NCI-H1105 (cell line): ENCODE measurements at regions not wholly inside any gene's neighbourhood (a gene's known extent, or its start where the extent isn't known, plus 50 kb on each side); places are given as distances from the start of the nearest gene placed in this dataset.

ENCODE experiments used
- DNase-seq: peaks from one replicate; lab custom pipeline; 2025; lab: John Stamatoyannopoulos, UW

DNA sequence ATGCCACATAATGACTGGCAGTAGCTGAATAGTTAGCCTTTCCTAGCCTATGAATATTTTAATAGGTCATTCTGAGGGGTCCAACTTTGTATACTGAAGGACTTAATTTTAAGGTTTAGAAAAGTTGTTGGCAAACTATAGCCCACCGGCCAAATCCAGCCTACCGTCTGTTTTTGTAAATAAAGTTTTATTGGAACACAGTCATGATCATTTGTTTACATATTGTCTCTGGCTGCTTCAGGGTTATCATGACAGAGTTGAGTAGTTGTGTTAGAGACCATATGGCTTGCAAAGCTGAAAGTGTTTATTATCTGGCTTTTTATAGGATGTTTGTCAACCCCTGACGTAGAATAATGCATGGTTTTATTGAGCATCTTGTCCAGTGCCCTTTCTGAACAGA, 73.4 kb downstream of the NTMT2 start:
- no peak for DNase-seq

DNA sequence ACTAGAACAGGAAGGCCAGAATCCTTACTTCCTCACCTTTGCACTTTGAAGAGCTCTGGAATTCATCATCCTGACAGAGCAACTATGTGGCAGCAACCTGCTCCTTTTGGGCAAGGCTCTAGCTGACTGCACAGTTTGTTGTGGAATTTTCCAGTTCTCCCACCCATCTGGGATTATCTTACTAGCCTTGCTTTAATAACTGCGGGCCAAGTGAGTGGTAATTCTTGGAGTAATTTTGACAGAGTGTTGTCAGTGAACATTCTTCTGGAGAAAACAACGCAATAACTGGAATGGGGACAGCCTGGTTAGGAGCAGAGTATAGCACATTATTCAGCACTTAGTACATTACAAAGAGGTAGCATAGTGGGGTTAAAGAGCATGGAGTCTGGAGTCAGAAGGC, 75.3 kb downstream of the NTMT2 start:
- DNase-seq, result no peak

DNA sequence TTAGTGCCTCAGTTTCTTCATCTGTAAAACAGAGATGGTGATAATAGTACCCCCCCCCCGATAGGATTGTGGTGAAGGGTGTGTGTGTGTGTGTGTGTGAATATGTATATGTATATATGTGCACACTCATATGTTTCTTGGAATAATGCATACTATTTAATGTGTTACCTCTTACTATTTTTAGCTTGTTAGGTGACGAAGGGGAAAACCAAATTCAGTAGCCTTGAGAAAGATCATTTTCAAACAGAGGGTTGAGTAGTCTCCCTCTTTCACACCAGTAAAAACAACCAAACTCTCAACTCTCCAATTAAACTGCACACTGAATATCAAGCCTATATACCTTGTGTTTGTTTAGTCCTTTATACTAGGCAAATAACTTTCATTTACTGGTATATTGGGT, 75.7 kb downstream of the NTMT2 start:
- DNase-seq, result no peak

DNA sequence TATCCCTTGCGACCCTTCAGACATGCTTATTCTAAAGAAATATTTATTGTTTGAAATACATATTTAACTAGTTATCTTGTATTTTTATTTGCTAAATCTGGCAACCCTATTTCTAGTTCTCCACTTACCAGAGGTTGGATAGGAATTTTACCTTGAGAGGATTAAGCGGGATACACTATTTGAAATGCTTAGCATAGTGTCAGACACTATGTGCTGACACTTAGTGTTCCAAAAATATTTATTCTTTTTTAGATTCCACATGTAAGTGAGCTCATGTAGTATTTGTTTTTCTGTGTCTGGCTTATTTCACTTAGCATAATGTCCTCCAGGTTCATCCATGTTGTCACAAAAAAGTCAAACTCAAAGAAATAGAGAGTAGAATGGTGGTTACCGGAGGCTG, 78.7 kb downstream of the NTMT2 start:
- no peak for DNase-seq

DNA sequence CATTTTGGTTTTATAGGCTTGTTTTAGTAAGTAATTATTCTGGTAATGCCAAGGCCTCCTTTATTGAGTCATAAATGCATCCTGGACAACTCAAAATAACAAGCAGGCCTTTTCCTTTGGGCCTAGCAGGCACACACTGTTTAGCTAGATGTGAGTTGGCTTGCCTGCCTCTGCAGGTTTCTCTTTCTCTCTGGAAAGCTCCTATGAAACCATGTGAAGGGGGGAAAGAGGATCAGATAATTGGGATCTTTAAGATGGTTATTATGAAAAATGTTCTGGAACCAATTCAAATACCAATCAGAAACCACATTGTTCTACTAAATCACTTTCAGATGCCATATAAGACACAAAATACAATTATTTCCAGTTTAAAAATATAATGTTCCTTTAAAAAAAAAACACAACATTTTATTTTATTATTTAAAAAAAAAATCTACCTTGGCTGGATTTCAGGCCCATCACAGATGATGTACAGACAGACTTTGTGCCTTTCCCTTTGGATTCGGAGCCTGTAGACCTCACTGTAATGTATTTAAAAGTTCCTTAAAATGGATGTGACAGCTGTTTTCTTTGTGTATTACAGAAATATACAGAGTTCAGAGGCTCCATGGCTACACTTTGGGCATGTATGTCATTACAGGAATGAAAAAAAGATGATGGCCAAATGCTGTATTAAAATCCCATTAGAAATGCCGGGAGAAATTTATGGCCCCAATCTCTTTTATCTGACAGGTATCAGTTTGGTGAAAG, 80.2 kb downstream of the NTMT2 start:
- DNase-seq, result no peak

DNA sequence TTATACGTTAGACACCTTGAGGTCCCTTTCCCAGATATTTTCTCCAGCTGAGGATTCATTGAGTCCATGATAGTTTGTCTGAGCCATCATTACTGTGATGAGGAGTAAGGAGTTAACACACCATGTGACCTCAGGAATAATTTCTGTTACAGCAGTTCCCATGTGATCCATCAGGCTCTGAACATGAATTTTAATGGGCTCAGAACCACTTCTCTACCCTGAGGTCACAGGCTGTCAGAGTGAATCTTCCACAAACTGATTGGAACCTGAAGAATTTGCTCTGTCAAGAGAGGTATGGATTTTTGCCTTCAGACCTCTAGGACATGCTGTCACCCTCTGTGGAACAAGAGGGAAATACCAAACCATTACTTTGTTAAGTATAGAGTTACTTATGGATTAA, 81.0 kb downstream of the NTMT2 start:
- DNase-seq, result no peak

DNA sequence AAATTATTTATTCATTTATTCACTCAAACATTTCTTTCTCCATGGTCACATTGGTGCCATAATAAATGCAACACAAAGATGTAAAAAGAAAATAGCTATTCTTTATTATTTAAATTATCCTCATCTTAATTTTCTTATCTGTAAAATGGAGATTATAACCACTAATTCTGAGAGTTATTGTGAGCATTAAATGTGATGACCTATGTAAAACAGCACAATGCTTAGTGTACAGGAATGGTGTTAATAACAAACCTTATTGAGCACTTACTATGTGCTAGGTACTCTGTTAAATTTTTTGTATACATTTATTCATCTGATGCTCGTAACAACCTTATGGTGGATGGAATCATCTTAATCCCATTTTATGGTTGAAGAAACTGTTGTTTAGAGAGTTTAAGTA, 84.6 kb downstream of the NTMT2 start:
- no peak for DNase-seq

DNA sequence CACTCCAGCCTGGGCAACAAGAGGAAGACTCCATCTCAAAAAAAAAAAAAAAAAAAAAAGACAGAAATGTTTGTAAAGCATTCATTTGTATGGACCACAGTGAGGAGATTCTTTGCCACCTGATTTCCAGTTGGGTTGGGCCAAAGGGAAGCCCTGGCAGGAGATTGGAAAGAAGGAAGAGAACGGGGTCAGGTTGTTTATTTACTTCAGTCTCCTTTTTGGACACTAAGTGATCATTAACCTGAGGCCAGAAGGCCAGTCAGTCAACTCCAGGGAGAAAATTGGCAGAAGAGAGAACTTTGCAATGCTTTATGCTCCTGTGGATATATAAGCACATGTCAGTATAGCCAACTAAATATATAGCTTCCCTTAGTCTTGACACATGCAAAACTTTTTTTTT, 85.9 kb downstream of the NTMT2 start:
- DNase-seq, result no peak

DNA sequence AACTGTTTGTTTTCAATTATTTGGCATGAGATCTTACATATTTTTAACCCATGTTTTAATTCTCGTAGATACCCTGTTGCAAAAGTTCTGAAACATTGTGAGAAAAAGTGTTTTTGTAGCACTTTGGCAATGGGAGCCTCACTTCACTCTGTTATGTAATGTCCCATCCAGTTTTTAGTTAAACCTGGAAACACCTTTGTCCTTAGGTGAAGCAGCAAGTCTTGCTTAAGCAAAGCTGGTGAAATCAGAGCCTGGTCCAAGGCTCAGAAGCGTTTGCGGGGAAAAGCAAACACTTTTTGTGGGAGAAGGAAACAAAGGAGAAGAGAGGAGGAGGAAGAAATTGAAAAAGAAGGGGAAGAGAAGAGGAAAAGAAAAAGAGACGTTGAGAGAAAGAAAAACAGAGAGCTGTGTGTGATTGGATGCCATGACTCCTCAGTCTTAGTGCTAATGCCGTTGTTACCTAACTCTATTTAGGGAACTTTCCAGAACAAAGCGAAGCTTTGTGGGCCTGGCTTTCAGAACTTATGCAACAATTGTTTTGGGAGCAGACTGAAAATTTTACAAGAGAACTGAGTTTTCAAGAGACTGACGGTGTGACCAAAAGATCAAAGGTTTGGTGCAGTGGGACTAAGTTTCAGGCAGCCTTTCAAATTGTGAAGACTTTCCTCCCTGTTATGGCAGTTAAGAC, 93.1 kb downstream of the NTMT2 start:
- no peak for DNase-seq

DNA sequence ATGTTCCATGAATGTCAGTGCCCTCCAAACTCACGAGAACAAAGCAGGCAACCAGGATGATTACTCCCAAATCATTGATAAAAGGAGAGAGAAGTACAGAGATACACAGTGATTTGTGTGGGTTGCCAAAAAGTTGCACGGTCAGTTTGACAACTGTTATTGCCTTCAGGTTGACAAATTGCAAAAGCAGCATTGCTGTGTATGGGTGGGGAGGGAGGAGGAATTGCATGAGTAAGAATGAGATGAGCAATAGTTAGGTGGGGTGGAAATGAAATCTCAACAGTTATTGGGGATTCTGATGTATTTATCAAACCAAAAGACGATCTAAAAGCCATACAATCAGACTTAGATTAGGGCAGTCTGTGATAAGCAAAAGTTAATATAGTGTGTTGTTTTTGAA, 93.7 kb downstream of the NTMT2 start:
- no peak for DNase-seq

DNA sequence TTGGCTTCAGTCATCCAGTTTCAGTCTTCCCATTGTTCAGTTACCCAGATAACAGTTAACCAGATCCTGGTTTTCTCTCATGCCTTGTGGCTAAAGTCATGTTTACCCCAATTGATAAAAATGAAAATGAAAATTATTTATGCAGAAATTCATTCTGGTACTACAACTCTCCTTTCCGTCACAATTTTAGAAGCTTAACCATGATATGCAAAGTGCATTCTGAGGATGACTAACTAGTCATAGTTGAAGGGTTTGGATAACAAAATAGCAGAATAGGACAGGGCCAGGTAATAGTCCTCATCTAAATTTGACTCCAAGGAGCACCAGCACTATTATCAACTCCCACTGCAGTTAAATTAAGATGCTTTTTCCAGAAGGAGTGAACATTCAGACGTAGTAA, 94.7 kb downstream of the NTMT2 start:
- DNase-seq, result no peak

DNA sequence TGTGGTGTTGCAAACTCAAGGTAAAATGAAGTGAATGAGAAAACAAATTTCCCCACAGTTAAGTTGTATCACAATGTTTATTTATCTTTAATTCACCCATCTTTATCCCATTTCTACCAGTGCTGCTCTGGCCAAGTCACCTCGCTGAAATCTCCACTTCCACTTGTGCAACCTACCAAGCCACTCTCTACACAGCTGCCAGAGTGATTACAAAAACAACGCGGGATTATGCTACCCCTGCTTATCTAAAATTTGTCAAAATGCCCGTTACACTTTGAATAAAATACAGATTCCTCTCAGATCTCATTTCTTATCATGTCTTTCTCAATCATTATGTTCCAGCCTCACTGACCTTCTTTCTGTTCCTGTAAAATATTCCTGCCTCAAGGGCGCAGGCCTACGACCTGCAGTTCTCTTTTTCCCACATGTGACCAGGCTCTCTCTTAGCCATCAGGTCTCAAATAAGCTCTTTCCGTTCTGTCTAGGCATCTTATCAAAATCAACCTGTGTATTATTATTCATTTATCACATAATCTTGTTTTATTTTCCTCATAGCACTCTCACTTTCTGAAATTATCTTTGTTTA, 95.6 kb downstream of the NTMT2 start:
- no peak for DNase-seq

DNA sequence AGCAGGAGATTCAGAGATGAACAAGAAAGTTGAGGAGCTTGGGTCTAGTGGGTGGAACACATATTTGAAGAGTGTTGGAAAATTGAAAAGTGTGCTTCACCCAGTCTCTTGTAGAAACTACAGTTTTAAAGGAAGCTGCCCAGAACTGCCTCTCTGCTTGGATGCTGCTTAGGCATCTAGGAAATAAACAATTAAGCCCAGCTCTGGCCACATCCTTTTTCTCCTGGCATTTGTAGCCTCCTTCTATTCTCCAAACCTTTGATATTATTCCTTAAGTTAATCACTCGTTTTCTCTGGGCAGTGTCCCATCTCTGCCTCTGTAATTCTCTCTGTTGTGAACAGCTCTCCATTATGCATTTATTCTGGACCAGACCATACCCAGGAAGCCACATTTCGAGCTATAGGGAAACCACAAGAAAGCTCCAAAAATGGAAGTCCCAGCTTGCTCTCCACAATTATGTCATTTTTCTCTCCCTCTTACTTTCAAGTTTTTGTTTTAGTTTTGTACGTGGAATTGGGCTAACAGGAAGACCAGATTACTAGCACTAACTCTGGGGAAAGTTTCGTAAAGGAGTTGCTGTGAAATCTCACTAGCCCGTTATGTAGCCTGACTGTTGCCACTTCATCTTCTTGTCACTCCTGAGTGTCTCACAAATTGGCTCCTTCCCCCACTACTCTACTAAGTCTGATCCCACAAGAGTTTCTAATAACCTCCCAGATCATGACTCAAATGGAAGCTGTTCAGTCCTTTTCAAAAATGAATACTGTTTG, 102.2 kb downstream of the NTMT2 start:
- no peak for DNase-seq

DNA sequence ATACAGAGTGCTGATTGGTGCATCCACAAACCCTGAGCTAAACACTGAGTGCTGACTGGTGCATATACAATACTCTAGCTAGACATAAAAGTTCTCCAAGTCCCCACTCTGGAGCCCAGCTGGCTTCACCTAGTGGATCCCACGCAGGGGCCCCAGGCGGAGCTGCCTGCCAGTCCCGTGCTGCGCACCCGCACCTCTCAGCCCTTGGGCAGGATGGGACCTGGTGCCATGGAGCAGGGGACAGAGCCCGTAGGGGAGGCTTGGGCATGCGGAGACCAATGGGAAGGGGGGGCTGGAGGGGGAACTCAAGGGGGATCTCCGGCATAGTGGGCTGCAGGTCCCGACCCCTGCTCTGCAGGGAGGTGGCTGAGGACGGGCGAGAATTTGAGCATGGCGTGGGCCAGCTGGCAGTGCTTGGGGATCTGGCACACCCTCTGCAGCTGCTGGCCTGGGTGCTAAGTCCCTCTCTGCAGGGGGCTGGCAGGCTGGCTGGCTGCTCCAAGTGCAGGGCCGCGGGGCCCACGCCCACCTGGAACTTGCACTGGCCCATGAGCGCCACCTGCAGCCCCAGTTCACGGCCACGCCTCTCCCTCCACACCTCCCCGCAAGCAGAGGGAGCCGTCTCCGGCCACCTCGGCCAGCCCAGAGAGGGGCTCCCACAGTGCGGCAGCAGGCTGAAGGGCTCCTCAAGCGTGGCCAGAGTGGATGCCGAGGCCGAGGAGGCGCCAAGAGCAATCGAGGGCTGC, 104.9 kb downstream of the NTMT2 start:
- DNase-seq, result no peak

DNA sequence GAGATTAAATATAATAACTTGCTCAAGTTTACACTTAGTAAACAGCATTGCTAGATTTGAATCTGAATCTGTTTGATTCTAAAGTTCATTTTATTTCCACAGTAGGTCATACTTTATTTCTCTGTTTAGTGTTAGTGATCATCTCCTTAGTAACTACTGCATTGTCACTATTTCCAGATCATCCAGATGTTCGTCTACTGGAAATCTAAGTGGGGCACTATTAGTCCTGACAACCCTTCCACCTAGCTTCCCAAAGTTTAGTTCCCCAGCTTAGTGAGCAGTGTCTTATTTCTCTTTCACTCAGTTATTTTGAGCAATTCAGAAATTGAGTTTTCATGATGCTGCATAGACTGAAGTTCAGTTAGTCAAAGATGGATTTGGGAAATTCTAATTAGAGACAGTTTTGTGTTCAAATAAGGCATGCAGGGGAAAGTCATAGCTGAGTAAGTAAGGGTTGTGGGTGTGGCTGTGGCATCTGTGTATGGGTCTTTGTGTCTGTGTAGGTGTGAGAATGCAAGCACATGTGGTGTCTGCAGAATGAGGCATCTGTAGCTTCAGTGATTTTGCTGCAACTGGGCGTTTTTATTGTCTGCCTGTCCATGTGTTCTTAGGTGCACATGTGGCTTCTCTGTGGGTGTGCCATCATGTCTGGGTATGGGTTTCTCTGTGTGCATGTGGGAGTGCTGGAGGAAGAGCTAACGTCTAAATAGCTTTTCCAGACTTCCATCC, 107.3 kb downstream of the NTMT2 start:
- no peak for DNase-seq

DNA sequence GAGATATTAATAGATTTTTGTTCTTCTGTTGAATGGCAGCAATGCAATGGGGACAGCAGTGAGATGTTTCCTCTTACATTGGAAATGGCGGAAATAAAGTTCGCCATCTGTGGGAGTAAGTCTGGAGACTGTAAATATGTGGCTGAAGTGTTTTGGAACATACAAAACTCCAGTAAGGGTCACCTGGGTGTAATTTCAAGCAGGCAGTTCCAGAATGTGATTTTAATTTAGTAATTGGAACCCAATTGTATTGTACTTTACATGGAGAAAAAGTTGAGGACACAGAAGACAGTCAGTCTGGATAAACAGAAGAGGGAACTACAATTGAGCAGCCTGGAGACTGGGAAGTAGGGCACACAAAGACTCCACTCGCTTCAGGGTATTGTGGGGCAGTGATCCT, 108.6 kb downstream of the NTMT2 start:
- DNase-seq, result no peak

DNA sequence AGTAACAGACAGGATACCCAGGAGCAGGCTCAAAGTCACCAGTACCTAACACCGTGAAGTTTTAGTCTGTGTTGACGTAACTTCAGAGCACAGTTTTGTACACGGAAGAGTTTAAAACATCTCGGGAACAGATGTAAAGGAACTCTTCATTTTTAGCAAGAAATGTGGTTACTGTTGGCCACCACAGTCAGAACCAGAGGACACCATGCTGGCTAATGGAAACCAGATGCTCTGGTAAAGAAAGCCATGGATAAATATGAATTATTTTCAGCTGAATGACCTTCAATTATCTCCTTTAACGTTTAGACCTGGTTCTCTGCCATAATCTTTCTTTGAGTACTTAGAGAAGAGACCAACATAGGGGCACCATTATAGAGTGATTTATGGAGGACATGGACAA, 115.9 kb downstream of the NTMT2 start:
- no peak for DNase-seq

DNA sequence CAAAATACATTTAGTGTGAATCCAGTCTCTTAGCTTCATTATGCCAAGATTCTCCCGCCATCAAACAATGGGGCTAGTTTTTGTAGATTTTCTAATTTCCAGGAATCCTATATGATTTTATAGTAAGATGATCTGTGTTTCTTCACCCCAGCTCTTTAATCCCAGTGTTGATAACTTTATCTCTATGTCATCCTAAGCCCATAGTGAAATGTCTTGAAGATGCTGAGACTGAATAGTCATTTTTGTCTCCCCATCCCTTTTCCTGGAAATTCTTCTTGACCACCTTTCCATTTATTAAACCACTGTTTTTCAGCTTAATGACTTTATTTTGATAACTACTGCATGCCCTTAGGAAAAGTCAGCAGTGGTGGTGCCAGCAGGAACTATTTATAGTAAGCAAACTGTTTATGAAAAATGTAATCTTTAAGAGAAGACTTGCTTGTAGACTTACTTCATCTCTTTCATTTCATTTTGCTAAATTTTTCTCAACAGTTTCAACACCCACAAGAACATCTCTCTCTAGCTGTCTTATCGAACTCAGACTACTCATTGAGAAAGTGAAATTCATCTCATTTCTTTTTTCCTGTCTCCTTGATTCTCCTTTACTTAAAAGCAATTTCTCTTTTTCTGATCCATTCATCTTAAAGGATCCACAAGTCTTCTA, 116.6 kb downstream of the NTMT2 start:
- DNase-seq, result no peak

DNA sequence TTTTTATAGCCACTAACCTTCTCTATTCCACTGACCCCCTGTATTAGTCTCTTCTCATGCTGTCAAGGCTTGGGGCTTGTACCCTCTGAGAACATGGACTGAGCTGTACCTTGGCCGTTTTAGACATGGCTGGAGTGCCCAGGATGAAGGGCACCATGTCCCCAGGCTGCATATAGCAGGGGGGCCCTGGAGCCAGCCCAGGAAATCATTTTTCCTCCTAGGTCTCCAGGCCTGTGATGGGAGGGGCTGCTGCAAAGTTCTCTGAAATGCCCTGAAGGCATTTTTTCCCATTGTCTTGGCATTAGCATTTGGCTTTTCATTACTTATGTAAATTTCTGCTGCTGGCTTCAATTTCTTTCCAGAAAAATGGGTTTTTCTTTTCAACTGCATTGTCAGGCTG, 119.5 kb downstream of the NTMT2 start:
- DNase-seq, result no peak

DNA sequence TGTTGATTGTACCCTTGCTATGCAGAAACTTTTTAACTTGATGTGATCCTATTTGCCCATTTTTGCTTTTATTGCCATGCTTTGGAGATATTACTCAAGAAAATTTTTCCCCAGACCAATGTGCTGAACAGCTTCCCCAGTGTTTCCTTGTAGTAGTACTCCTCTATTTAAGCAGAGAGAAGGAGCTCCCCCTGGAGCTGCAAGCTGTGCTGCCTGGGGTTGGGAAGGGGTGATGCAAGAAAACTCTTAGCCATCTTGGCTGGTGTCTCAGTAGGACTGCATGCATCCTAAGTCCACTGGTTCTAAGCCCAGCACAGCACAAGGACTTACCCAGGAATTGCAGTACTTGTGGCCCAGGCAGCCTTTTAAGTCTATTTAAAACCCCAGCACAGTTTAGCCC, 121.6 kb downstream of the NTMT2 start:
- DNase-seq, result no peak
